Activated CD4-positive, alpha-beta T cell treated with anti-CD3 and anti-CD28 coated beads, Interleukin-2, amount 50 U/mL, for 24 hours (primary cell): ENCODE measurements at regions not wholly inside any gene's neighbourhood (a gene's known extent, or its start where the extent isn't known, plus 50 kb on each side); places are given as distances from the start of the nearest gene placed in this dataset.
"Not testable (repeated sequence)": the region's sequence is repeated elsewhere in the genome, so short reads cannot be mapped to it uniquely, and the experiment has no call there.

Experiments used
- DNase-seq, 2 donors: peaks; one replicate each; pipeline ENCODE4 v3.0.0-alpha.2; 2020; ENCODE audit warnings: low read depth in 1 of 2, low spot score in 1 of 2

DNA sequence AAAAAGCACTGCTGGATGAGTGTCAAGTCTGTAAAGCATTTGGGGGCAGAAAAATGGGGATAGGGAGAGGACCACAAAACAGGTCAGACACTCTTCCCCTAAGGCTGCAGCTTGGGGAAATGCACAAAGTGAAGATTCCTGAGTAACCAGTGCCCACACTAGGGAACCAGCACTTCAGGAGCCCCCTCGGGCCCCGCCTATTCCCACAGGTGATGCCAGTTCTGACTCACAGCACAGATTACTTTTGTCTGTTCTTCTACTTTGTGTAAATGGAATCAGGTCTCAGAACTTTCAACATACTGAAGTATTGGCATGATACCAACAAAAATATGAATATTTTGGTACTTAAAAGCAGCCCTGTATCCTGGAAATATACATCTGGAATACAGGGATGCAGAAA, 112.5 kb downstream of the ADRA2C start:
- no peak for DNase-seq

DNA sequence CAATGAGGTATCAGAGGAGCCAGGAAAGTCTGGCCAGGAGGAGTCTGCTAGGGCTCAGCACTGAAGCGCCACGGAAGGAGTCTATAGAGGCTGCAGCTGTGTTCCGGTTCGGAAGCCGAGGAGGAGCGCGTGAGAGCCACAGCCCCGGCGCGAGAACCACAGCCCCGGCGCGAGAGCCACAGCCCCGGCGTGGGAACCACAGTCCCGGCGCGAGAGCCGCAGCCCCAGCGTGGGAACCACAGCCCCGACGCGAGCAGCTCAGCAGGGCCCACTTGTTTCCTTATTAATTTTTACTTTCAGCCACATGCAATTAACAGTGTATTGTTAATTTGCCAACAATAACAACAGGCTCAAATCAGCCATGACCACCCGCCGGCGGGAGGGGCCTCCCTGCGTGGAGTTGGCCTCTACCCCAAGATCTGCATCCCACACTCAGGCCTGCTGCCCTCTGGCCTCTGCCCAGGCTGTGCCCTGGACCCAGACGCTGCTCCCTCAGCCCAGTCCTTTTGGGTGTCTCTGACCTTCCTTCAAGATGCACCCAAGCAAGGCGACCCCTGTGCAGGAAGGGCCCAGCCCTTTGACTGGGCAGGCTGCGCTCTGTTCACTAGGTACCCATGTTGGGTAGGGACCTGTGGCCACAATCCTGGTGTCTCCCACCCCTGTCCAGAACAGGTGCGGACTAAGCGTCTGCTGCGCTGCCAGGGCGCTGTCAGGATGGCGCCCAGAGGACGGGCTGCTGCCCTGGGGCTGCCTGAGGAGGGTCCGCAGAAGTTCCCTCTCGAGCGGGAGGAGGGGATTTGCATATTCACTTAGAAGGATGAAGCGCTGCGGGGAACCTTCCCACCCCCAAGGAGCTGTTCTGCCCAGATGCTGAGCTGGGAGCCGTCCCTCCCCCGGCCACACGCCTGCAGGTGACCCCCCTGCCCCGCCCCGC, 113.8 kb downstream of the ADRA2C start:
- no peak for DNase-seq

DNA sequence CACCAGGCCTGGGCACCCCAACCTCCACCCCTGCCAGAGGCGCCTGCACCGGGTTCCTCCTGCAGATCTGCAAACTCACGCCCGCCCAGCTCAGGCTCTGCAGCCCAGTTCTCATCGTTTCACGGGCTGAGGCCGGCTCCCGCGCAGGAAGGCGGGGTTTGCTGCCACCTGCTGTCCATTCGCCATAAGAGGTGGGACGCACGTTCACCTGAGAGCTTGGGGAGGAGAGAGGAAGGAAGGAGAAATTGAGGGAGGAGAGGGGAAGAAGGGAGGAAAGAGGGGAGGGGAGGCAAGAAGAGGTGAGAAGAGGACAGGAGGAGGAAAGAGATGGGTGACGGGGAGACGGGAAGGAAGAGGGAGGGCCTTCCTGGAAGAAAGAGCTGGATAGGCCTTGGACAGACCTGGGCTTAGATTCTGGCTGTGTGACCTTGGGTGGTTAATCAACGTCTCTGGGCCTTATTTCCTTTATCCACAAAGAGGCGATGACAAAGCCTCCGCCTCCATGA, 114.5 kb downstream of the ADRA2C start:
- DNase-seq: peak; percentile 51 to 58

GRCh38 chr4:3882316-3882885, 116.2 kb downstream of the ADRA2C start:
- not testable (repeated sequence) for DNase-seq

DNA sequence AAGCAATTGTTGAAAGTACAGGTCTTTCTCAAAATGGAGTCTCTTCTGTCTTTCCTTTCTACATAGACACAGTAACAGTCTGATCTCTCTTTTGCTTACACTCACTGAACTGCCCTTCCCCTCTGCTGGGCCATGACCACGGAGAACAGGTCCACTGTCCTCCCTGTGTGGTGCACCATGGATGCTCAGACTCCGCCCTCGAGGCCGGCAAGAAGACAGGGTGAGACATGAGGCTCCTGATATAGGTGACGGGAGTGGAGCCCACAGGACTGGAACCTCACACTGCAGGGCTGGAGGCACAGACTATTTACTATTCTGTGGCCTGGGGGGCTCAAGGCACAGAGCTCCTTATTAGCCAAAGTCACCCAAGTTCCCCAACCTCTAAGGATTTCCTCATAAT, 118.1 kb downstream of the ADRA2C start:
- not testable (repeated sequence) for DNase-seq

GRCh38 chr4:3893590-3893989, 127.4 kb downstream of the ADRA2C start:
- DNase-seq: peak in 1 of 2 donors; percentile 17

GRCh38 chr4:3894086-3894959, 128.1 kb downstream of the ADRA2C start:
- not testable (repeated sequence) for DNase-seq

- DNase-seq: no peak
Observed at GRCh38 chr4:3896441-3896840, 130.3 kb downstream of the ADRA2C start.

DNA sequence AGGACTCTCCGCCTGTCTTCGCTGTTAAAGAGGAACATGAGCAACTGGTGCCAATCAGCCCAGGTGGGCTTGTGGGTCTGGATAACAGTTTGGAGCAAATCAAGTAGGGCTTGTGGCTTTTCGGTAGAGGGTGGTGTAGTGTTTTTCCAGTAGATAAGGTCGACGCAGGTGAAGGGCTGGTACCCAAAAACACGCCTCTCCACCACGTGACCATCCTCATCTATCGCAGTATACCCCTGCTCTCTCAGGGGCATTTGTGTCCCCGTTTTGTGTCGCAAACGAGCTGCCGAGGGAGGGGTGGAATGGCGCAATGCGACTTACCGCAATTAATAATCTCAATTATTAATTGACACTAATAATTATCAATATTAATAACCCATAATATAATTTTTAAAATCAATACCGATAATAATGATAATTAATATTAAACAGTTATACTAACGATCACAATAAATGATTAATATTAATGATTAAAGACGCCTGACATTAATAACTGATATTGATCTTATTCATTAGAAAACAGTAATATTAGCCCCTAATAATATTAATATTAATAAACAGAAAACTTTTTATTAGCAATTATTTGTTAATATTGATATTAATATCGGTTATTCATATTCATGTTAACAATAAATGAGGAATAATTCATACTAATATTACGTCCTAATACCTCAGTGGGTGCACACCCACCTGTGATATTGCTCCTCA, 130.8 kb downstream of the ADRA2C start:
- not testable (repeated sequence) for DNase-seq

GRCh38 chr4:3898098-3898497, 131.9 kb downstream of the ADRA2C start:
- DNase-seq: no peak

GRCh38 chr4:3898928-3899327, 132.7 kb downstream of the ADRA2C start:
- not testable (repeated sequence) for DNase-seq

DNA sequence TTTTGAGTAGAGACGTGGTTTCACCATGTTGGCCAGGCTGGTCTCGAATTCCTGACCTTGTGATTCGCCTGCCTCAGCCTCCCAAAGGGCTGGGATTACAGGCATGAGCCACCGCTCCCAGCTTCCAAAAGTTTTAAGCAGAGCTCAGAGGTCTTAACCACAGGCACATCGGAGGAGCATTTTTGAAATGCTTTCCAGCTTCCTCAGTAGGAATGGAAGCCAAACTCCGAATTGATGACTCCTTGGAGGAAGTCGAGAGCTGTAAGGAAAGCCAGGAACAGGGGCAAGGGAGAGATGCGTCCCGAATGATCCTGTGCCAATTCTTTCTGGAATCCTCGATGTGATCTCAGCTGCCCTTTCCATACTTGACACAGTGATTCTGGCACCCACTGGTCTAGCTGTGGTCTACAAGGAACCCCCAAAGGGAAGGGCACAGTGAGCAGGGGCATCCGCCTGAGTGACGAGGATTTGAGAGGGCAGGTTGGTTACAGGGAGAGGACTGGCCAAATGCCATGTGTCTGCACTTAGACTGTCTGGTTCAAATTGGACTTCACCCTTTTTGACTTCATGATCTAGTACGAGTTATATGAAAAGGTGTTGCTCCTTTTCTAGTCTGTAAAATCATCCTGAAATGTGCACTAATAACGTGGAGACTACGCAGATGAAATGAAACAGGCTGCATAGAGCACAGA, 138.2 kb downstream of the ADRA2C start:
- DNase-seq: not testable (repeated sequence)

- not testable (repeated sequence) for DNase-seq
Observed at GRCh38 chr4:3909616-3910015, 143.4 kb downstream of the ADRA2C start.

DNA sequence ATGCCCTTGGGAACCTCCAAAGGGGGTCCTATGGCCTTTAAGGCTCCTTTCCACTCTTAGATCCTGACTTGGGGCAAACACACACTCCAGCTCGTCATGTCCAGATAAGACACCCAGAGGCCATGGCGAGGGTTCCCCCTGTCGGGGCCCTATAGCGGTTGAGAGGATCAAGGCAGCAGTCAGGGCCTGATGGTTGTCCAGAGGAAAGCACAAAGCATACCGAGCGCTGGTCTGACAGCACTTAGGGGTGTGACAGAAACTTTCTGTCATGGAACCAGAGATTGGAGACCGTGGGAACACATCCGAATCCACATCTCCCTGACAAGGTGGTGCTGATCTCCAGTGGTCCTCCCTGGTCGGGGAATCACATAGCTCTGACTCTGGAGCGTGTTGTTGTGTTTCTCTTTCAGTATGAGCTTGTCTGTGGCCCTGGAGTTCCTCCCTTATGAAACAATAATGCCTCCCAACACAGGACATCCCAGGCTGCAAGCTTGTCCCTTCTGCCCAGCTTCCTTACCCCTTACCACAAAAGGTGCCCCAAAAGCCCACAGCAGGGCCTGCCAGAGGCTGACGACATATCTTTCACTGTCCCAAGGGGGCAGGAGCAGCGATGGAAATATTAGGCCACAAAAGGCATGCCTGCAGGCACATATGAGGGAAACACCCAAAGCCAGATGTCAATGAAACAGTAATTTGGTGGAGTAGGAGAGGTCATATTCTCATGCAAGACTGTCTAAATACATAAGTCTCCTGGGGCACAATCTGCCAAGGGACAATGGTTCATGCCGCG, 144.2 kb downstream of the ADRA2C start:
- DNase-seq: not testable (repeated sequence)

DNA sequence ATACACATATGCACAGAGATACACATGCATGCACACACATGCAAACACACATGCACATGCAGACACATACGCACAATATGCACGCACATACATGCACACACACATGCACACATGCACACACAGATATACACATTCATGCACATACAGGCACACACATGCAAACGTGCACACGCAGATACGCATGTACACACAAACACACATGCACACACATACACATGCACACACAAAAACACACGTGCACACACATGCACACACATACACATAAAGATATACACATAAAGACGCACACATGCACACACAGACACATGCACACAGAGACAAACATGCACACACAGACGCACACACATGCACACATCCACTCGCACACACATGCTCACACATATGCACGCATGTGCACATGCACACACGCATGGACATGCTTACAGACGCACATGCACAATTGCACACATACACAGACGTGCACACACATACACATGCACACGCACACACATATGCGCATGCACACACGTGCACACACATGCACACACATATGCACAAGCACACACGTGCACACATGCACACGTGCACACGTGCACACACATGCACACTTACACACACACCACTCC, 145.2 kb downstream of the ADRA2C start:
- no peak for DNase-seq

DNA sequence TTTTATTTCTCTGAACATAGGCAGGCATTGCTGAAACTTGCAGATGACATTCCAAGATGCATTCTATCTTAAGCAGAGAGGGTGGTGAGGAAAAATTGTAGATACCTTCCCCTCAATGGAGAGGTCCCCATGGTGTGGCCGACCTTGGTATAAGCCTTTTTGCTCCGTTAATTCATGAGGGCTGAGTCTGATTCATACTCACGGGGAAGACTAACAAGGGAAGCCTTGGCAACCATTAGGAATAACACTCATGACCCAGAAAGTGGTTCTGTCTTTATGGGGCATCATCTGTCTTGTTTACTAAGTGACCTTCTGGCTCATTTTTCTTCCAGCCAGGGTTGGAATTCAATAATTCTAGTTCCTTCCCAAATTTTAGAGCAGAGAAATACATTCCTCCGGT, 148.3 kb downstream of the ADRA2C start:
- not testable (repeated sequence) for DNase-seq

- DNase-seq: not testable (repeated sequence)
Observed at GRCh38 chr4:3919509-3919908, 153.3 kb downstream of the ADRA2C start.

GRCh38 chr4:3921902-3922301, 155.7 kb downstream of the ADRA2C start:
- DNase-seq: not testable (repeated sequence)

- DNase-seq: not testable (repeated sequence)
Observed at GRCh38 chr4:3925841-3926240, 159.7 kb downstream of the ADRA2C start.
